HG03196 (cell line): ENCODE measurements at regions not wholly inside any gene's neighbourhood (a gene's known extent, or its start where the extent isn't known, plus 50 kb on each side); places are given as distances from the start of the nearest gene placed in this dataset.
"Not testable (repeated sequence)": the region's sequence is repeated elsewhere in the genome, so short reads cannot be mapped to it uniquely, and the experiment has no call there.

Source experiments
- ATAC-seq: cut with Tn5 transposase; IDR thresholded peaks from one replicate; pipeline ENCODE4 v1.9.1; 2021; ENCODE audit not compliant: unreplicated experiment

- ATAC-seq = no peak
Measured at GRCh38 chr5:135279328-135279727, 119.7 kb downstream of the MACROH2A1 start.

GRCh38 chr5:135276151-135276550, 122.9 kb downstream of the MACROH2A1 start:
- no peak for ATAC-seq

DNA sequence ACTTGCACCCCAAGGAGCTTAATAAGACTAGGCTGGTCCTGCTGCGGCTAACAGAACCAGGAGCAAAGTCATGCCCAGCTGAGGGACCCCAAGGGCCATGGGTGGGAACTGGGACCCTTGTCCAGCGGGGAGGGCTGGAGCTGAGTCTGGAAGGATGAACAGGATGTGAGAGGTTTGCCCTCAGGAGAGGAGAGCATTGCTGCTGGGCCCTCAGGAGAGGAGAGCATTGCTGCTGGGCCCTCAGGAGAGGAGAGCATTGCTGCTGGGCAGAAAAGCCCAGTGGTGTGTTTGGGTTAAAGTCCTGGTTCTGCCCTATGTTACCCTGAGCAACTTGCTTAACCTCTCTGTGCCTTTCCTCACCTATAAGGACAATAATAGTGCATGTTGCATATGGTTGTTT, 125.8 kb downstream of the MACROH2A1 start:
- ATAC-seq = no peak

- no peak for ATAC-seq
Measured at GRCh38 chr5:135272311-135272805, 126.7 kb downstream of the MACROH2A1 start.

GRCh38 chr5:135271533-135272310, 127.3 kb downstream of the MACROH2A1 start:
- ATAC-seq = no peak

DNA sequence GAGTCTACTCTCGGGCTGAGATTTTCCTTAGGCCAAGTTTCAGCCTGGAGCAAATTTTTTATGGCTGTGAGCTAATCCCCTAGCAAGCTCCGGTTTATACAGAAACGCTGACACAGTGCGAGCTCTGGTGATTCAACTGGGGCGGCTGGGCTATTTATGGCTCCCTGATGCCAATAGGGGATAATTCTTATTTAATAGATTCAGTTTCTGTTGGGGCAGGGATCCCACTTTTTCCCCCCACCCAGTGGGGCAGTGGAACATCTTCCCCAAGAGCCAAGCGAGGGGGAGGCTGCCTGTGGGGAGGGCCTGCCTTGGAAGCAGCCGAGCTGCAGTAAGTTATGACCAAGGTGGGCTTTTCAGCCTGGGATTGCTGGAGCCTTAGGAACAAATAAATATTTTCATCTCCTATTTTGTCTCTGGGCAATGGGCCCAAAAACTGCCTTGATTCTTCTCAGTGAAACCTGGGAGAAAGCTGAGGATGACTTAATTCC, 129.1 kb downstream of the MACROH2A1 start:
- ATAC-seq = no peak

DNA sequence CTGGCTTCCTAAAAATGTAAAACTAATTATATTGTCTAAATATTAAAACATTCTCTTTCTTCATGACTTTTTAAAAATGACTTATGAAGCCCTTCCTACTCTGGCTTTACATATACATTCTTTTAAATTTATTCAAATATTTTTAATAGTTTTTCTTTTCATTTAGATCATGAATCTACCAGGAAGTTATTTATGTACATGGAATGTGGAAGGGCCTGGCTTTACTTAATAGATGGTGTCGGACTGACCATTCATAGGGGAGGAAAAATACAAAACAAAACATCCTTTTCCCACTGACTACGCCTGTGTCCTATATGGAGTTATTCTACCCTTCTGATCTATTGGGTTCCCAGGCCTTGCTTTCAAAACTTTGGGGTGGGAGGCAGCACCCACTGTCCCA, 129.8 kb downstream of the MACROH2A1 start:
- ATAC-seq = no peak

DNA sequence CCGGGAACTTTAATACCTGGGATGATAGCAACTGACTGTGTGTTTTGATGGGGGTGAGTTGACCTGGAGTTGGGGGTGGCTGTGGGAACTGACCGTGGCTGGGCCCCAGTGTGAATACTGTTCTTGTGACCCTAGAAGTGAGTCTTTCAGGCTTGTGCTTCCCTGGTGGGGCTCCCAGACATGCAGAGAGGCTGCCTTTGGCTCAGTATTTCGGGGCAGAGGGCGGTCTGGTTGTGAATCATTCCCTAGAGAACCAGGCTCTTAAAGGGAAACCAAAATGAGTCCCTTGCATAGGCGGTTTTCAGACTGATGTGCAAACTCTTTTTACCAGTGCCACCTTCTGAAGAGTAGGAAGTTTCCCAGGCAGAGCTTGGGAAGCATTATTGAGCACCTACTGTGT, 132.1 kb downstream of the MACROH2A1 start:
- ATAC-seq = no peak

DNA sequence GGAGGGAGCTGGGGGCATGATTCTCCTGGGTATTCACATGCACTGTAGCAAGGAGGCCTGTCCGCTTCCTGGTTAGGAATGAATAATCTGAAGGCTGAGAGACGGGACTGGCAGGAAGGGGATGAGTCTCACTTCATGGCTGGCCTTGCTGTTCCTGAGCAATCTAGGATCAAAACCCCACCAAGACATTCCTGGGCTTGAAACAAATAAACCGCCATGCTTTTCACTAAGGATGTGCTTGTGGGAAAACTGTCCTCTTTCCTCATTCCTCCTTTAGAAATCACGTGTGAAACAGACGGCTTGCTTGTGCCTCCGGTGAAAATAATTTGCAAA, 132.8 kb downstream of the MACROH2A1 start:
- no peak for ATAC-seq

DNA sequence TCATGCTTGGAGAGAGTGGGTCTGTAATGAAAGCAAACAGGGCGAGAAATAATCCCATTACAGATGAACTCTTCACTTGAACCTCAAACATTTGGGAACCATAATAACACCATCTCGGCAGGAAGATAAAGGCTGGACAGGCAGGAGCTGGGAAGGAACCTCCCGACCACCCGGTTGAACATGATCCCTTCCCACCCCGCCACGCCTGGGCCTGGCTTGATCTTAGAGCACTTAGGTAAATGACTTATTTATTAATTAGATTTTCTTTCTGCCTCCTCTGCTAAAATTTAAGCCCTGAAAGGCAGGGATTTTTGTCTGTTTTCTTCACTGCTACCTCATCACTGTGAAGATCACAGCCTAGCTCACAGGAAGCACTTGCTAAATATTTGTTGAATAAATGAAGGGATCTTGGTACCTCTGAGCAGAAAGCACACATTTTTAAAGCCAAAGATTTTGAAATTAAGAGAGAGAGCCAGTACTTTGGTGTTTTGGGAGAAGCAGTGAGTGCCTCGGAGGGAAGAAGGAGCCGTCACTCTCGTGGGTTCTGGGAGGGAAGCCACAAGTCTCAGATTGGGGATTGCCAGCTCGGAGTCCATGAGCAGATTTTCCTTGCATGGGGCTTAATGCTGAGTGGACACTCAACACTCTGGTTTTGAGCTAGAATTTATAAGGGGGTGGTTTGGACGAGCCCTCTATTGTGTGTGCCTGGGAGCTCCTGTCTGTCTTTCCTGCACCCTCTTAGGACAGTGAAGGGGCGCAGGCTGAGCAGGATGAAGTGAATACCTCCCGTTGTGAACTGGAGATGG, 133.3 kb downstream of the MACROH2A1 start:
- no peak for ATAC-seq

- no peak for ATAC-seq
Measured at GRCh38 chr5:135264451-135265440, 134.3 kb downstream of the MACROH2A1 start.

DNA sequence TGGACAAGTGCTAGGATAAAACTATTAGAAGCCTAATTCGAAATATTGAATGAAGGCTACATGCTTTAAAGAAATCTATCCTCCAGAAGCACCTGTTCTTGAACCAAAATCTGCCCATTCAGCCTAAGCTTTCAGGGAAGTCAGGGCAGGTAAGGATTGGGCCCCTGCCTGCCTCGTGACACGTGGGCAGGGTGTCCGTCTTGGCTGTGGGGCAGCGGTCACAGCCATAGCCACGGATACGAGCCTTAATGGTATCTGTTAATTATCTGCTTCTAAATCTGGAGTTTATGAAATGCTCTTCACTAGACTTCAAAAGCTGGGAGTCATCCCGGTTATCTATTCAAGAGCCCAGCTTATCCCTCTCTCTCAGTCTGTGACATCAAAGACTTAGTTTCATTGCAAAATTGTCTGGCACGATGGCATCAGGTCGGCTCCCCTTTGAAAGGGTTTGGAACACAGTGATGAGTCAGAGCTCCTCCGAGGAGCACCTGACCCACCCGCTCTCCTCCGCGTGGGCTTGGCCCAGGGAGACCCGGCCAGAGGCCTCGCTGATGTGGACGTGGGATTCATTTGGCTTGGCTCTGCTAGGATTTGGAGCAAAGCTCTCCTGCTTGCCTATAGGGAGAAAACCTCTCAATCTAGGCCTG, 135.9 kb downstream of the MACROH2A1 start:
- no peak for ATAC-seq

- ATAC-seq = no peak
Measured at GRCh38 chr5:135262364-135262763, 136.7 kb downstream of the MACROH2A1 start.

DNA sequence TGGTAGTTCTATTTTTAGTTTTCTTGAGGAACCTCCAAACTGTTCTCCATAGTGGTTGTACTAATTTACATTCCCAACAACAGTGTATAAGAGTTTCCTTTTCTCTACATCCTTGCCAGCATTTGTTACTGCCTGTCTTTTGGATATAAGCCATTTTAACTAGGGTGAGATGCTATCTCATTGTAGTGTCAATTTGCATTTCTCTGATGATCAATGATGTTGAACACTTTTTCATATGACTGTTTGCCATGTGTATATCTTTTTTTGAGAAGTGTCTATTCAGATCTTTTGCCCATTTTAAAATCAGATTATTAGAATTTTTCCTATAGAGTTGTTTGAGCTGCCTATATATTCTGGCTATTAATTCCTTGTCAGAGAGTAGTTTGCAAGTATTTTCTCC, 138.9 kb downstream of the MACROH2A1 start:
- not testable (repeated sequence) for ATAC-seq

- ATAC-seq = no peak
Measured at GRCh38 chr5:135255461-135256178, 143.4 kb downstream of the MACROH2A1 start.

DNA sequence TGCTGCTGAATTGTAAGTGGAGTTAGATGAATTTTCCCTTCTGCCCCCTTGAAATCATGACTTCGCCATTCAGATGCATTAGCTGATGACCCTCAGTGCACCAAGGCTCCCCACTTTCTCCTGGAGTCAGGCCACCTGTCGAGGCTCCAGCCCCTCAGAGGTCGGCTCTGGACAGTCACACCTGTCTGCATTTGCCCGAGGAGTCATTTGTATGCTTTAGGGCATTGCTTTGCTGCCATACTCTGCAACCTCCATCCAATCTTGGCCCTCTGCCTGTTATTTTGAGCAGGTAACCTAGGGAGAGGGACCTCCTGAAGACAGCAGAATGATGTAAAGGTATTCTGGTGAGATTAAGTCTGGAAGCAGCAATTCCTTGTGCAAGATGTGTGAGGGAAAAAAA, 144.8 kb downstream of the MACROH2A1 start:
- ATAC-seq = no peak

- no peak for ATAC-seq
Measured at GRCh38 chr5:135253601-135254178, 145.3 kb downstream of the MACROH2A1 start.

GRCh38 chr5:135251093-135251492, 147.9 kb downstream of the MACROH2A1 start:
- ATAC-seq = no peak

DNA sequence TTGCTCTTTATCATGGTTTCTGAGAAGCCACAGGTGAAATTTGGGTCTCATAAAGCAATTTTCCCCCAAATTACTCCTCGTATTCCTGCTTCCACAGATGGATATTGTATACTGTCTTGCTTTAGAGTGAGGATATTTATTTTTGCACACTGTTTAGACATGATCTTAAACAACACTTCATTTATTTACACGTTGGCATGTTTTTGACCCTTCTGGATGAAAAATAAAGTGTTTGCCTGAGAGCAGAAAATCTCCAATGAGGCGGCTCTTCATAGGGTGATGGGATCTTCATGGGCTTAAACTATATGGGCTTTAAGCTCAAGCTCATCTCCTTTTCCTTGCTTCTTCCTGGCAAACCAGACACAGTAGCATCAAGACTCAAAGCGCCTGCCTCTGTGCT, 148.4 kb downstream of the MACROH2A1 start:
- ATAC-seq = no peak
